Vagina (tissue), 2 donors: ENCODE measurements at regions not wholly inside any gene's neighbourhood (a gene's known extent, or its start where the extent isn't known, plus 50 kb on each side); places are given as distances from the start of the nearest gene placed in this dataset.

ENCODE experiments used
- CTCF ChIP-seq, 3 experiments: fragments of 450-650 bp in 2 of 3; fragments of 200-600 bp in 1 of 3; sonication (generic) in 1 of 3; IDR thresholded peaks; one replicate each; pipeline ENCODE4 v1.5.1; 2017 to 2019; ENCODE audit warnings: antibody characterized with exemption in 3 of 3, mild to moderate bottlenecking in 2 of 3, moderate library complexity in 2 of 3
- POLR2A ChIP-seq, 2 donors: fragments of 450-650 bp; IDR thresholded peaks; one replicate each; pipeline ENCODE4 v1.6.1; 2017; ENCODE audit warnings: antibody characterized with exemption in 2 of 2, mild to moderate bottlenecking in 2 of 2, moderate library complexity in 2 of 2
- POLR2AphosphoS5 ChIP-seq, 2 donors: sonication (generic); formaldehyde crosslinking; IDR thresholded peaks; one replicate each; pipeline ENCODE4 v1.9.0; 2017; ENCODE audit warnings: antibody characterized with exemption in 2 of 2, mild to moderate bottlenecking in 2 of 2, low read depth in 1 of 2; ENCODE audit not compliant: insufficient read depth in 1 of 2

- no peak for TF ChIP-seq CTCF (IDR thresholded peaks at IDR 0.05)
- TF ChIP-seq POLR2A (IDR thresholded peaks at IDR 0.05), result no peak
- no peak for TF ChIP-seq POLR2AphosphoS5 (IDR thresholded peaks at IDR 0.05; ENCODE audit: insufficient read depth in 1 of 2, low read depth in 1 of 2)
Measured at GRCh38 chr12:126258190-126258589, 1193.0 kb downstream of the AACS start.
